ENCODE measurements at regions not wholly inside any gene's neighbourhood (a gene's known extent, or its start where the extent isn't known, plus 50 kb on each side); places are given as distances from the start of the nearest gene placed in this dataset.

GRCh38 chr5:117204926-117205869 lies 630.6 kb upstream of the SEMA6A start:
- in situ Hi-C loops (cut with MboI; ENCODE audit: low sequenced_read_pairs) = no loop called here

GRCh38 chr5:117204404-117204803 lies 629.8 kb upstream of the SEMA6A start:
- in situ Hi-C loops (cut with MboI; ENCODE audit: low sequenced_read_pairs) = no loop called here

GRCh38 chr5:117203584-117203983 lies 629.0 kb upstream of the SEMA6A start:
- in situ Hi-C loops (cut with MboI; ENCODE audit: low sequenced_read_pairs) = no loop called here

- in situ Hi-C loops (cut with MboI; ENCODE audit: low sequenced_read_pairs) = no loop called here
Observed at GRCh38 chr5:117201001-117201400, 626.4 kb upstream of the SEMA6A start.

- in situ Hi-C loops (cut with MboI; ENCODE audit: low sequenced_read_pairs) = no loop called here
Observed at GRCh38 chr5:117195076-117195475, 620.5 kb upstream of the SEMA6A start.

GRCh38 chr5:117191251-117191650 lies 616.6 kb upstream of the SEMA6A start:
- in situ Hi-C loops (cut with MboI; ENCODE audit: low sequenced_read_pairs) = no loop called here

- in situ Hi-C loops (cut with MboI; ENCODE audit: low sequenced_read_pairs) = no loop called here
Observed at GRCh38 chr5:117189784-117190183, 615.2 kb upstream of the SEMA6A start.

GRCh38 chr5:117188211-117188610 lies 613.6 kb upstream of the SEMA6A start:
- in situ Hi-C loops (cut with MboI; ENCODE audit: low sequenced_read_pairs) = no loop called here

GRCh38 chr5:117186751-117187150 lies 612.1 kb upstream of the SEMA6A start:
- in situ Hi-C loops (cut with MboI; ENCODE audit: low sequenced_read_pairs) = no loop called here

- in situ Hi-C loops (cut with MboI; ENCODE audit: low sequenced_read_pairs) = no loop called here
Observed at GRCh38 chr5:117183326-117183725, 608.7 kb upstream of the SEMA6A start.

- in situ Hi-C loops (cut with MboI; ENCODE audit: low sequenced_read_pairs) = no loop called here
Observed at GRCh38 chr5:117182104-117182503, 607.5 kb upstream of the SEMA6A start.

GRCh38 chr5:117177302-117177701 lies 602.7 kb upstream of the SEMA6A start:
- in situ Hi-C loops (cut with MboI; ENCODE audit: low sequenced_read_pairs) = no loop called here

- in situ Hi-C loops (cut with MboI; ENCODE audit: low sequenced_read_pairs) = no loop called here
Observed at GRCh38 chr5:117165068-117165467, 590.4 kb upstream of the SEMA6A start.

- in situ Hi-C loops (cut with MboI; ENCODE audit: low sequenced_read_pairs) = no loop called here
Observed at GRCh38 chr5:117161718-117162335, 587.2 kb upstream of the SEMA6A start.

- in situ Hi-C loops (cut with MboI; ENCODE audit: low sequenced_read_pairs) = no loop called here
Observed at GRCh38 chr5:117160391-117160790, 585.8 kb upstream of the SEMA6A start.

- in situ Hi-C loops (cut with MboI; ENCODE audit: low sequenced_read_pairs) = no loop called here
Observed at GRCh38 chr5:117149312-117149711, 574.7 kb upstream of the SEMA6A start.

GRCh38 chr5:117144086-117144485 lies 569.5 kb upstream of the SEMA6A start:
- in situ Hi-C loops (cut with MboI; ENCODE audit: low sequenced_read_pairs) = no loop called here

- in situ Hi-C loops (cut with MboI; ENCODE audit: low sequenced_read_pairs) = no loop called here
Observed at GRCh38 chr5:117143406-117143805, 568.8 kb upstream of the SEMA6A start.

- in situ Hi-C loops (cut with MboI; ENCODE audit: low sequenced_read_pairs) = no loop called here
Observed at GRCh38 chr5:117138523-117138922, 563.9 kb upstream of the SEMA6A start.

- in situ Hi-C loops (cut with MboI; ENCODE audit: low sequenced_read_pairs) = no loop called here
Observed at GRCh38 chr5:117135851-117136250, 561.2 kb upstream of the SEMA6A start.

- in situ Hi-C loops (cut with MboI; ENCODE audit: low sequenced_read_pairs) = no loop called here
Observed at GRCh38 chr5:117133198-117133597, 558.6 kb upstream of the SEMA6A start.

- in situ Hi-C loops (cut with MboI; ENCODE audit: low sequenced_read_pairs) = no loop called here
Observed at GRCh38 chr5:117131876-117132275, 557.3 kb upstream of the SEMA6A start.
